HG02943 (cell line): ENCODE measurements at regions not wholly inside any gene's neighbourhood (a gene's known extent, or its start where the extent isn't known, plus 50 kb on each side); places are given as distances from the start of the nearest gene placed in this dataset.
A peak's percentile ranks its signal among the peaks of the same experiment; 100 is the strongest.

Experiments
- ATAC-seq: cut with Tn5 transposase; IDR thresholded peaks from one replicate; pipeline ENCODE4 v1.9.1; 2021; ENCODE audit warnings: mild to moderate bottlenecking, low read depth, moderate library complexity; ENCODE audit not compliant: unreplicated experiment

- no peak for ATAC-seq
Observed at GRCh38 chr6:113595911-113596376, 261.2 kb upstream of the MARCKS start.

DNA sequence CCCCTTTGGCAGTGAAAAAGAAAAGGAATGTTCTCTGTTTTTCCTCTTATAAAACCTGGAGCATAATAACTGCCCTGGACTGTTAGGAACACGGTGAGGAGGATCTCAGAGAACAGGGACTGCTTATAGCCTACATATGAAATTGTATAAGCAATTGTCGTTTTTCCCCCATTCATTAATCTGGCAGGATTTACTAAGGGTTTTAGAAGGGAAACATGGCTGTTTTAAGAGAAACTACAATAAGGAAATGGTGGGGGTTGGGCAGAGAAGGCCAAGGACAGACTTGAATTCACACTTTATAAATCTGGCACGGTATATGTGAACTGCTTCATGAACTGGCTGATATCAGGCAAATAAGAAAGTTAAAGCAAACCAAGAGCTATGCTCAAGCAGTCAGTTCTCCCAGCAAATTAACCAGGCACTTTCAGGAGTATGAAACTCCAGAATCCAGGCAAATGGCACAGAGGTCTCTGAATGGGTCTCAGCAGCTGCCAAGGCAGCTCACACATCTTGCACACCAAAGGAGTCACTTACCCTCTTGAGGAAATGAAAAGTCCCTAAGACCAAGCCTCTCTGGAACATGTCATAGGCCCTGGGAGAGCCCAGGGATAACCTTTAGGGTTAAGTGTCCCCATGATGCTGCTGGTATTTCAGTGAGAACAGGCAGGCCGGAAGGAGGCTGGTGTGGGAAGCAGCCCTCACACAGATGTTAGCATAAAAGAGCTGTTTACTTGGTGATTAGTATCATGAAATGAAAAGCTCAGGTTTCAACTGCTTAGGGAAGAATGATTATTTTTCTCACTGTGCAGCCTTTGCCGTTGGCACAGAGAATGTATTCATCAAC is 260.5 kb upstream of the MARCKS start:
- no peak for ATAC-seq

DNA sequence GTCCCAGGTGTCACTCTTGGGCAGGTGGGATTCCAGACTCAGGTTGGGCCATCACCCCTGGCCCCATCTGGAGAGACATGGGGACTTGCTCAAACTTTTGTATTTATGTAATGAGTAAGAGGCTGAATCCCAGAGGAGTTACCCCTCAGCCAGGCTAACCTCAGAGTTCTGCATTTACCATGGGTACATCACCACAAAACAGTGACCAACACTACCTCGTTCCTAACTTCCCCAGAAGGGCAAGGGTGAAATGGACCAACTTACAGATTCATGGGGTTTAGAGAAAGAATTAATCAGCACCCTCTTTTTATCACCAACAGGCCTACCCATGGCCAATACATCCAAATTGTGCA is 259.9 kb upstream of the MARCKS start:
- ATAC-seq, result no peak

DNA sequence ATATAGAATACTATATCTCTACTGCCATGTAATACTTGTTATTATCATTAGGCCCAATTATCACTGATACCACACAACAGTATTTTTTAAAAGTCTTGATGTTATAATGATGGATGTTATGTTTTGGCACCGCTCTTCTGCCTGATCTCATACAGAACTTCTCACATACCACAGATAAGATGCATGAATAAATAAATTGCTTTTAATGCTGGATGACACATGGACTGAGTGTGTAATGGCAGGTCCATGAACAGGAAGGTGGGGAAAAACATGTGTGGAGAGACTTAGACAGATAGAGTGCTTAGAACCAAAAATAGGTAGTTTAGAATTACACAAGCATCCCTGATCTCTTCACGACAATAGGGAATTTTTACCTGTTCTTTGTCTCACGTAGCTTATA is 258.4 kb upstream of the MARCKS start:
- no peak for ATAC-seq

- no peak for ATAC-seq
Observed at GRCh38 chr6:113599444-113599843, 257.7 kb upstream of the MARCKS start.

DNA sequence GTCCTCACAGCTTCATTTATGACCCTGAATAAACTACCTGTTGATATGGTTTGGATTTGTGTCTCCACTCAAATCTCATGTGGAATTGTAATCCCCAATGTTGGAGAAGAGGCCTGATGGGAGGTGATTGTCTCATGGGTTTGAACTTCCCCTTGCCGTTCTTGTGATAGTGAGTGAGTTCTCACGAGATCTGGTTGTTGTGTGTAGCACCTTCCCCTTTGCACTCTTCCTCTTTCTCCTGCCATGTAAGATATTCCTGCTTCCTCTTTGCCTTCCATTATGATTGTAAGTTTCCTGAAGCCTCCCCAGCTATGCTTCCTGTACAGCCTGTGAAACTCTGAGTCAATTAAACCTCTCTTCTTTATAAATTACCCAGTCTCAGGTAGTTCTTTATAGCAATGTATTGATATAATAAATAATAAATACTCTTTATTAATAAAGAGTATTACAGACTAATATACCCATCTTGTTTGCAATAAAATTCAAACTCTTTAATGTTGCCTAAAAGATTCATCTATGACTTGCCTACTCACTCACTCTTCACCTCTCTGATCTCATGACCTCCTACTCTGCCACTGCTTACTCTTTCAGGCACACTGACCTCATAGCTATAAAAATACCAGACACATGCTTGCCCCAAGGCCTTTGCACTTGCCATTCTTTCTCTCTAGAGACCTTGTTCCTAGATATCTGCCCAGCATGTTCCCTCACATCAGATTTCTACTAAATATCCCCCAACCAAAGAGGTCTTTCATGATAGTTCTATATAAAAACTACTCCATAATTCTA is 256.4 kb upstream of the MARCKS start:
- ATAC-seq, result no peak

DNA sequence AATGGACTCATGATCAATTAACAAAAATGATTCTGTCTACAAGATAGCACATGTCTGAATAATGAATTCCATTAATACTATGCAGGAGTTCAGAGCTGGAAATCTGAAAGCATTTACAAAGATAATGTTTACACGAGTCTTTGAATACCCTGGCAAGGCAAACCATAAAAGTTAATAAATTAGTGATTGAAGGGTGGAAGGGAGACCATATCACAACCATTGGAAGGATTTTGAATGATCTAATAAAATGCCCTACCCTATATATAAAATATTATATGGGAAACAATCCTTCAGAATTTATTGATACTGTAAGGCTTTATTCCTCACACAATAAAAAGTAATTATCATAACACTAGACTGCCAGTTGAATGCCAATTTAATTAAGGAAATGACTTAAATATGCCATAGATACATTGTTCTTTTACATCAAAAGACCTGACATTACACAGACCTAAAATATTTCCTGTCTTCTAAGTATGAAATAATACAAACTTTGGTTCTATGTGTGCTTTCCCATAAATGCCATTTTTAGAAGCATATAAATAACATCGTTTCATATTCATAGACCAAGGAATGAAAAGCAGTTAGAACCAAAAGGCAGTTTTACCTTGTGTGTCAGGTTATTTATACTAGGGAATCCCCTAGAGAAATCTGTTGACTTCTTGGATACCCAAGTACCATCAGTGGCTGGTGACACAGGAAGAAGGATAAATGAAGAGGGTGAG is 249.2 kb upstream of the MARCKS start:
- ATAC-seq, result no peak

DNA sequence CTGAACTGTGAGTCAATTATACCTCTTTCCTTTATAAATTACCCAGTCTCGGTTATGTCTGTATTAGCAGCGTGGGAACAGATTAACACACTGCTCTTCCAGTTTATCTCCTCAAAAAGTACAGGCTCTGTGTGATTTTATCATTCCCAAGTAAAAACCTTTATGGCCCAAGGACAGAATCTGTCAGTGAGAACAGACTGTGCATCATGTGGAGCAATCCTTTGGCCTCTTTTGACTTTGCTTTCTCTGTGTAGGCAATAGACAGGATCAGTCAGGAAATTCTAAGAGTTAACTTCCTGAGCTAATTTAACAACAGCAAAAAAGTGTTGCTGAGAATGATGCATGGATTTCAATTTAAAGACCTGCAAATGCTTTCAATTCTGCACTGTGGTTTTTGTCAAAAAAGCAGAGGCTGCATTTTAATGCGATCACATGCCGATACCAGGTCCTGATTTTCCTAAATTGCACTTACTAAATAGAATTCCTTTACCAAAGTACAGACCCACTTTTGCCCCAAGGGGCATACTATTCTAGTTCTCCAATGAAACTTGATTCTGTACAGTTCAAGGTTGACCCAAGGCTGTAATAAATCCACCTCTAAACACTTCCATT is 246.7 kb upstream of the MARCKS start:
- no peak for ATAC-seq

- ATAC-seq, result no peak
Observed at GRCh38 chr6:113616701-113617274, 240.4 kb upstream of the MARCKS start.

DNA sequence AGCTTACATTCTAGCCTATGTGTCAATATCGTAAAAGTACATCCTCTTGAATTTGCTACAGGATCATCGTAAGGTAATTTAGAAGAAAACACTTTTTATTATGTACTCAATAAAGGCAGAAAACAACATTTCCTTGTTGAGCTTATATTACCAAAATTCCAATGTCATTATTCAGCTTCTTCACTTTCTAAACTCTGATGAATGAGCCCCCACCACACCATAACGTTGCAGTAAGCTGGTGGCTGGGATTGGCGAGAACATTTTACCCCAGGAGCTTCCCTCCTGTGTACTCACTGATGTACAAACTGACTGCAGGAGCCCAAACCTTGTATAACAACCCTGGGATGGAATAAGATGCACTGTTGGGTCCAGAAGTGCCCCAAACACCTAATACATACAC is 238.1 kb upstream of the MARCKS start:
- ATAC-seq, result no peak

- ATAC-seq, result no peak
Observed at GRCh38 chr6:113620386-113620785, 236.8 kb upstream of the MARCKS start.

DNA sequence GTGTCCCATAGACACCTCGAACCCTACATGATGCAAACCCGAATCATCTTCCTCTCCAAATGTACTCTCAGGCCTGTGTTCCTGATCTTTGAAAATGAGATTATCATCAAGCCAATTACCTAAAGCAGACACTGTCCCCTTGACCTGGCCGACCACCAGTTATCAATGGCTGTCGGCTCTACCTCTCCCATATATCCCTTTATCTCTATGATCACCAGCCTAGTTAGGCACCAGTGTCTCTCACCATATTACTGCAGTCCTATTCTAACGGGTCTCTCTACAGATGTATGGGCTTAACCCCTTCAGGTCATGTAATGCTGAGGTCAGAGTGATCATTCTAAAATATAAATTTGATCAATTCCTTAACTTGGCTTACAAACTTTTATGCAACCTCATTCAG is 234.9 kb upstream of the MARCKS start:
- no peak for ATAC-seq

DNA sequence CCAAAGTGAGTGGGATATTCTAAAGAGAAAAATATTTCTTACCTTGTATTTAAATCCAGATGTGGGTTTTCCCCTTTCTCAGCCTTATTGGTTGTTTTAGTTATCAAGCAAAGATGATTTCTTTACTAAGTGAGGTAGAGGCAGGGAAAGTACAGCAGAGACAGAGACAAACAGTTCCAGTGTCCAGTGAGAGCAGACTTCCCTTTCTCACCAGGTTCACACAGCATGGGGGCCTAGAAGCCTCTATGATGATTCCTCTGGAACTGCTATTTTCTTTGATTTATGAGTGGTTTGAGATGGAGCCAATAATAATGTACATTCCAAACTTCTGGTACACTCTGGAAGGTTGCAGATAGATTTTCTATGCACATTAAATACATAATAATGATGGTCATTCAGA is 234.0 kb upstream of the MARCKS start:
- no peak for ATAC-seq

DNA sequence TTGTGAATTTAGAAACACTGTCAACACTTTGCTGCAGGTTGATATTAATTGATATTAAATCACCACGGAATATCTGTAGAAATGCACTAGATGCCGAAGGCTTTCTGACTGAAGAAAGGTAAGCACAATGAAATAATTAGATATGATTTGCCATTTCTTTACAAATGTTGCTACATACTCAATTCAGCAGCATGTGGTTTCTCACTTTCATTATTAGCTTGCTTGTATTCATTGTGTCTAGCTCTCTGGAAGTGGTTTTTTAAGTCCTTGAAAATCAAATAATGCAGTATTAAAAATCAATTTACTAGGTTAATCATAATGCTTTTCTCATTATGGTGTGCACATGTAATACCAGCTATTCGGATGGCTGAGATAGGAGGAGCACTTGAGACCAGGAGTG is 231.3 kb upstream of the MARCKS start:
- peak; percentile 47 for ATAC-seq

- peak; percentile 24 for ATAC-seq
Observed at GRCh38 chr6:113626475-113626874, 230.7 kb upstream of the MARCKS start.

- ATAC-seq, result no peak
Observed at GRCh38 chr6:113627480-113627879, 229.7 kb upstream of the MARCKS start.

DNA sequence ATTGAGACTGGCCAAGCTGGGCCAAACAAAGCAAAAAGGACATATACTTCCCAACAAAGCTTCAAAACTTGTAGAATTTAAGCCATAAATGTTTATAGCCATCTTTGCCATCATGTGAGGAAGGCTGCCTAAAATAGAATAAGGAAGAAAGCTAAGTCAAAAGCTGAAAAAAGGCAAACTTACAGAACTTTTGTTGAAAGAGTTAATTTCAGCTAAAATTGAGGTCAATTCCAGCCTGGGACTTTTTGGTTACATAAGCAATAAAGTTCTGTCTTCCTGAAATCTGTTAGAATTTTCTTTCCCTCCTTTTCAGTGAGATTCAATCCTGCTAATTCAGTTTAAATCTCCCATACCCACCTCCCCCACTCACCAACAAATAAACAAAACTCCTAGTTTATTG is 227.9 kb upstream of the MARCKS start:
- no peak for ATAC-seq

GRCh38 chr6:113629975-113630737 is 227.0 kb upstream of the MARCKS start:
- no peak for ATAC-seq

- ATAC-seq, result peak; percentile 65
Observed at GRCh38 chr6:113630738-113631535, 226.2 kb upstream of the MARCKS start.
